Activated CD4-positive, alpha-beta memory T cell treated with anti-CD3 and anti-CD28 coated beads, Interleukin-2, amount 10 ng/mL, durations not matched to agents 7 days and 5 days (primary cell): ENCODE measurements at regions not wholly inside any gene's neighbourhood (a gene's known extent, or its start where the extent isn't known, plus 50 kb on each side); places are given as distances from the start of the nearest gene placed in this dataset.
"Not testable (repeated sequence)": the region's sequence is repeated elsewhere in the genome, so short reads cannot be mapped to it uniquely, and the experiment has no call there.

Experiments used
- CTCF ChIA-PET: fragments of 350-600 bp; sonication (Branson Sonifier 250); formaldehyde crosslinking; loops from one replicate; lab custom pipeline; 2021; ENCODE audit warnings: antibody characterized with exemption, inconsistent platforms; lab: Charles Lee
- POLR2A ChIA-PET: fragments of 350-600 bp; sonication (Branson Sonifier 250); formaldehyde crosslinking; loops from one replicate; lab custom pipeline; 2021; ENCODE audit warnings: antibody characterized with exemption; lab: Charles Lee
- DNase-seq: peaks from one replicate; pipeline ENCODE4 v3.0.0-alpha.2; 2020
- H3K27ac Mint-ChIP-seq: one replicate; pipeline ENCODE4 v1.8.0; 2021; ENCODE audit warnings: mild to moderate bottlenecking, mixed read lengths
- H3K27me3 Mint-ChIP-seq: one replicate; pipeline ENCODE4 v1.8.0; 2021; ENCODE audit warnings: mixed read lengths
- H3K36me3 Mint-ChIP-seq: one replicate; pipeline ENCODE4 v1.8.0; 2021; ENCODE audit warnings: low read depth, mixed read lengths
- H3K4me1 Mint-ChIP-seq: one replicate; pipeline ENCODE4 v1.8.0; 2021; ENCODE audit warnings: mixed read lengths
- H3K4me3 Mint-ChIP-seq: one replicate; pipeline ENCODE4 v1.8.0; 2021; ENCODE audit warnings: mild to moderate bottlenecking, mixed read lengths
- H3K9me3 Mint-ChIP-seq: one replicate; pipeline ENCODE4 v1.8.0; 2021; ENCODE audit warnings: mixed read lengths

DNA sequence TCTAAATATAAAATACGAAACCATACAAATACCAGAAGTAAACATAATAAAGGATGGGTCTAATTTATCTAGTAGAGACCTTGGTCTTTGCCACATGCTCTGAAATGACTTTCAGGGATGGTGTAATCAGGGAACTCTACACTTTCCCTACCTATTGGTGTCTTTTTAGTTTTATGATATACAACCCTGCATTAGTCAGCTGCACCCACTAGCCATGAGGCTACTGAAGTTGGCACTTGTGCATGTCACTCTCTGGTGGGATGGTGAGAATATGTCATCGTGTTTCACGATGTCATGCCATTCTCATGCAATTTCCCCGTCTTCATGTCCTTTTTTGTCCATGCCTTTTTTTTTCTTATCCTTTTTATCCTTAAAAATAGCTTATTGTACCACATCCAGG lies 234.9 kb upstream of the ACTBL2 start:
- Mint-ChIP-seq H3K27ac (no peak overlapping the region), H3K9me3 (no peaks in the 10 kb centered on the region), H3K27me3 (no peaks in the 10 kb centered on the region), H3K36me3 (no peaks in the 10 kb centered on the region), H3K4me3 (no peak overlapping the region), H3K4me1 (no peaks in the 10 kb centered on the region)
- no peak for DNase-seq
- POLR2A ChIA-PET = no interaction called here
- CTCF ChIA-PET = no interaction called here

DNA sequence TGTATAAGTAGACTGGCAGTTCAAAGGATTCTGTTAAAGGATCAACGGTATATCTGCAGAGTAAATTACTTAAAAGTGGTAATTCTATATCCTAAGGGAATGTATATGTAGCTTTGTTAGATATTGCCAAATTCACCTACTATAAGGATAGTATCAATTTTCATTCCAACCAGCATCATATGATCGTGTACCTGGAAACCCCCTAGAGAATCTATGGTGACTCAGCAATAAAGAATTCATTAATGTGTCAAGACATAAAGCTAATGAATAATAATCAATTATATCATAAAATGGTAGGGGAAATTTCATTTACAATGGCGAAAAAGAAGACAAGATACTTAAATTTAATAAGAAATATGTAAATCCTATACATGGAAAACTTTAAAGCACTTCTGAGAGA lies 234.1 kb upstream of the ACTBL2 start:
- no peaks in the 10 kb centered on the region for H3K4me1 Mint-ChIP-seq
- no peak overlapping the region for H3K4me3 Mint-ChIP-seq
- no peaks in the 10 kb centered on the region for H3K36me3 Mint-ChIP-seq
- H3K27me3 Mint-ChIP-seq = no peaks in the 10 kb centered on the region
- CTCF ChIA-PET = no interaction called here
- POLR2A ChIA-PET = no interaction called here
- no peaks in the 10 kb centered on the region for H3K9me3 Mint-ChIP-seq
- H3K27ac Mint-ChIP-seq = no peak overlapping the region
- no peak for DNase-seq

DNA sequence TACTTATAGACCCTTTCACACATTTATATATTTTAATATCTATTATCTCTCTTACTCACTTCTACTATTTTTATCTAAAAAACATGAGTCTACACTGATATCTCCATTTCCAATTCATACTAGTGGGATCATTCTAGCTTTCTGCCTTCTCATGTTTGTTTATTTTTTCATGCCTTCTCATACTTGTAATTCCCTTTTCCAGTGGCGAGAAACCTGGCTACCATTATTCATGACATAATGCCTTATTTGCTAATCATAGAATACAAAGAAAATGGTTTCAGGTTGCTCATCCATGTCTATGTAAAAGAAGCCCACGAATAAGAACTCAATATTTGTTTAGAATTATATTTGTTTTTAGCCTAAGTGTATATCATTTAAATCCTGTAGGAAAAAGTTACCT lies 232.7 kb upstream of the ACTBL2 start:
- H3K36me3 Mint-ChIP-seq = no peaks in the 10 kb centered on the region
- no peak overlapping the region for H3K4me3 Mint-ChIP-seq
- POLR2A ChIA-PET = no interaction called here
- no peak for DNase-seq
- no peaks in the 10 kb centered on the region for H3K4me1 Mint-ChIP-seq
- H3K9me3 Mint-ChIP-seq = no peaks in the 10 kb centered on the region
- CTCF ChIA-PET = no interaction called here
- no peaks in the 10 kb centered on the region for H3K27me3 Mint-ChIP-seq
- H3K27ac Mint-ChIP-seq = no peak overlapping the region

GRCh38 chr5:57713535-57713934 lies 230.9 kb upstream of the ACTBL2 start:
- H3K9me3 Mint-ChIP-seq, POLR2A ChIA-PET, H3K27me3 Mint-ChIP-seq, DNase-seq, H3K4me1 Mint-ChIP-seq, H3K36me3 Mint-ChIP-seq, CTCF ChIA-PET, H3K4me3 Mint-ChIP-seq, H3K27ac Mint-ChIP-seq: not testable (repeated sequence)

DNA sequence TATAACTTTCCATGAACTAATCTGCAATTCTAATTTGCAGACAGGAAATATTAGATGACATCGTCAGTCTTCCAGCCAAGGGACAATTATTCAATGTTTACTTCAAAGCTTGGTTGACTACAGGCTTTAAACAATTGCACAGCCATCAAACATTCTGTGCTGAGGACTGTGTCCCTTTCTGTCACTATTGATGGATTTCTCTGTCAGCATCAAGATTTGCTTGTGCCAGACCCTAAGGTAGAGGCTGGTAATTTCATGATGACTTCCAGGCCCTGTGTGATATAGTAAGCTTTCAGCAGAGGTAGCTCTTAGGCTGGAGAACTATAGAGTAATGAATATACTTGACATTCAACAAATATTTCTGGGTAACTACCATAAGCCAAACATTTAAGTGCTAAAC lies 229.3 kb upstream of the ACTBL2 start:
- Mint-ChIP-seq H3K9me3 (peaks cover 2% of the 10 kb centered on the region), H3K27me3 (no peaks in the 10 kb centered on the region), H3K4me3 (no peak overlapping the region), H3K4me1 (no peaks in the 10 kb centered on the region), H3K27ac (no peak overlapping the region), H3K36me3 (no peaks in the 10 kb centered on the region)
- DNase-seq = no peak
- ChIA-PET CTCF (no interaction called here), POLR2A (no interaction called here)

- DNase-seq = no peak
- peaks cover 2% of the 10 kb centered on the region for H3K9me3 Mint-ChIP-seq
- POLR2A ChIA-PET = no interaction called here
- H3K27ac Mint-ChIP-seq = no peak overlapping the region
- H3K36me3 Mint-ChIP-seq = no peaks in the 10 kb centered on the region
- H3K4me3 Mint-ChIP-seq = no peak overlapping the region
- CTCF ChIA-PET = no interaction called here
- H3K27me3 Mint-ChIP-seq = no peaks in the 10 kb centered on the region
- no peaks in the 10 kb centered on the region for H3K4me1 Mint-ChIP-seq
These were observed 228.9 kb upstream of the ACTBL2 start for GRCh38 chr5:57711471-57711870.

DNA sequence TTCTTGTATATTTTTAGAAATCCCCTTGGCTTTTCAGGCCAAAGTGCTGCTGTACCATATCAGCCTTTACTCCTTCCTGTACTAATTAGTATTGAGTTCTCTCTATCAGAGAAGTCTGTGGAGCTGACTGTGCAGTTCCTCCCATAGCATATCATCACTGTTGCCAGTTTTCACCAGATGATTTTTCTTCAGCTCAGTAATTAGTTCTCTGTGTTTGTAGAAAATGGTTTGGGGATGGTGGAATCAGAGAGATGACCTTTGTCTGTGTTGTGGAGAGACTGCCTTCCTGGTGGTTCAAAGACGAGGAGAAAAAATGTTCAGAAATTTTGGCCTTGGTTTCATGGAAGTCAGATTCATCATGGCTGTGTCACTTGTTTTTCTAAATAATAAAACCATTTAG lies 227.5 kb upstream of the ACTBL2 start:
- no peak for DNase-seq
- Mint-ChIP-seq H3K4me3 (no peak overlapping the region), H3K36me3 (no peaks in the 10 kb centered on the region), H3K27me3 (no peaks in the 10 kb centered on the region), H3K4me1 (no peaks in the 10 kb centered on the region), H3K27ac (no peak overlapping the region), H3K9me3 (peaks cover 2% of the 10 kb centered on the region)
- ChIA-PET CTCF (interaction anchor here (1.1 kb wide), 1 partner anchor 60 kb away, joined by 3 read pairs; no protein-coding TSS in a partner anchor), POLR2A (no interaction called here)

GRCh38 chr5:57705769-57706168 lies 223.2 kb upstream of the ACTBL2 start:
- Mint-ChIP-seq H3K4me1 (no peaks in the 10 kb centered on the region), H3K36me3 (no peaks in the 10 kb centered on the region), H3K27me3 (no peaks in the 10 kb centered on the region), H3K4me3 (no peak overlapping the region), H3K27ac (no peak overlapping the region), H3K9me3 (peaks cover 2% of the 10 kb centered on the region)
- no peak for DNase-seq
- CTCF ChIA-PET = no interaction called here
- POLR2A ChIA-PET = no interaction called here

DNA sequence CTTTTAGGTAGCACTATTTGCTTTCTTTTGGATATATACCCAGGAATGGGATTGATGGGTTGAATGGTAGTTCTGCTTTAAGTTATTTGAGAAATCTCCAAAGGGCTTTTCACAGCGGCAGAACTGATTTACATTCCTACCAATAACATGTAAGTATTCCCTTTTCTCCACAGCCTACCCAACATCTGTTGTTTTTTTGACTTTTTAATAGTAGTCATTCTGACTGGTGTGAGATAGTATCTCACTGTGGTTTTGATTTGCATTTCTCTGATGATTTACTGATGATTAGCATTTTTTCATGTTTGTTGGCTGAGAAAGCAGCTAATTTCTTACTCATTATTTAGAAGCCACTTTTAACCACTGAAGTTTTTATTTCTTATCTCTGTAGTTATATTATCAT lies 221.1 kb upstream of the ACTBL2 start:
- ChIA-PET CTCF (no interaction called here), POLR2A (no interaction called here)
- no peaks in the 10 kb centered on the region for H3K36me3 Mint-ChIP-seq
- no peaks in the 10 kb centered on the region for H3K4me1 Mint-ChIP-seq
- no peaks in the 10 kb centered on the region for H3K9me3 Mint-ChIP-seq
- no peak overlapping the region for H3K4me3 Mint-ChIP-seq
- no peak for DNase-seq
- H3K27ac Mint-ChIP-seq = no peak overlapping the region
- H3K27me3 Mint-ChIP-seq = no peaks in the 10 kb centered on the region

GRCh38 chr5:57700484-57700883 lies 217.9 kb upstream of the ACTBL2 start:
- Mint-ChIP-seq H3K27me3 (no peaks in the 10 kb centered on the region), H3K4me3 (no peak overlapping the region), H3K36me3 (no peaks in the 10 kb centered on the region), H3K27ac (no peak overlapping the region), H3K9me3 (no peaks in the 10 kb centered on the region), H3K4me1 (no peaks in the 10 kb centered on the region)
- POLR2A ChIA-PET = no interaction called here
- no peak for DNase-seq
- CTCF ChIA-PET = no interaction called here

DNA sequence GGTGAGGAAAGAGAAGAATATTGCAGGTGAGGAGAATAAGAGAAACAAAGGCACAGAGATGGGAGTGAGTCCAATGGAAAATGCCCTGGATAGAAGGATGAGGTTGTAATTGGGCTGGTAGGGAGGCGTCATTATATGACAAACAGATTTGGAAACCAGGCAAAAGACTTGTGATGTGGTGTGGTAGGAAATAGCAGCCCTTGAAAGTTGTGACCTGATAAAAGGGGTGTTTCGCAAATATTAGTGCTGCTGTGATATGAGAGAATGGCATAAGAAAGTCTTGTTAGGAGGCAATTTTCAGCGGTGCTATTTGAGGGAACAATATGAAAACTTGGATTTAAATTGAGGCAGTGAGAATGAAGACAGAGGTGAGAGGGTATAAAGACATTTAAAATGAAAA lies 217.5 kb upstream of the ACTBL2 start:
- no peak for DNase-seq
- no peak overlapping the region for H3K4me3 Mint-ChIP-seq
- no peak overlapping the region for H3K27ac Mint-ChIP-seq
- H3K36me3 Mint-ChIP-seq = no peaks in the 10 kb centered on the region
- no peaks in the 10 kb centered on the region for H3K27me3 Mint-ChIP-seq
- CTCF ChIA-PET = no interaction called here
- no peaks in the 10 kb centered on the region for H3K4me1 Mint-ChIP-seq
- POLR2A ChIA-PET = no interaction called here
- no peaks in the 10 kb centered on the region for H3K9me3 Mint-ChIP-seq

DNA sequence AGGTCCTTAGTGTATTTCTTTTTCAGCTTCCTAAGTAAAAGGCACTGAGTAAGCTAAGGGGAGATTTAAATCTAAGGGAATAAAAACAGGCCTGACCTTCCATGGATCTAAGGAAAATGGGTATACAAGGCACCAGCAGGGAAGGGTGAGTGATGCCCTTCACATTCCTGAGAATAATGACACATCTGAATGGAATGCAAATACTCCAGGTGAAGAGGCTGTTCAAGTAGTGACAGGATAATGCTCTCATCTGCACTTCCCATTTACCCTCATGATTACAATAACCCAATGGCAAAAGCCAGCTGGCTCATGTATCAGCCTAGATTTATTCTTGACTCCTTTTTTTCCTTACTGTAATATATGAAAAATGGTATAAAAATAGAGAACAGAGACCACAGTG lies 216.2 kb upstream of the ACTBL2 start:
- Mint-ChIP-seq H3K4me1 (no peaks in the 10 kb centered on the region), H3K36me3 (no peaks in the 10 kb centered on the region), H3K9me3 (no peaks in the 10 kb centered on the region), H3K27ac (no peak overlapping the region), H3K4me3 (no peak overlapping the region), H3K27me3 (no peaks in the 10 kb centered on the region)
- POLR2A ChIA-PET = no interaction called here
- DNase-seq = no peak
- CTCF ChIA-PET = no interaction called here

GRCh38 chr5:57698086-57698485 lies 215.5 kb upstream of the ACTBL2 start:
- POLR2A ChIA-PET = no interaction called here
- CTCF ChIA-PET = no interaction called here
- no peaks in the 10 kb centered on the region for H3K4me1 Mint-ChIP-seq

GRCh38 chr5:57696825-57697570 lies 214.4 kb upstream of the ACTBL2 start:
- Mint-ChIP-seq H3K27me3 (no peaks in the 10 kb centered on the region), H3K27ac (no peak overlapping the region), H3K36me3 (no peaks in the 10 kb centered on the region), H3K4me3 (no peak overlapping the region), H3K4me1 (no peaks in the 10 kb centered on the region), H3K9me3 (no peaks in the 10 kb centered on the region)
- CTCF ChIA-PET = no interaction called here
- no peak for DNase-seq
- POLR2A ChIA-PET = no interaction called here

More at GRCh38 chr5:57698086-57698485, 215.5 kb upstream of the ACTBL2 start:
- no peaks in the 10 kb centered on the region for H3K27me3 Mint-ChIP-seq
- no peaks in the 10 kb centered on the region for H3K36me3 Mint-ChIP-seq
- no peak for DNase-seq
- H3K9me3 Mint-ChIP-seq = no peaks in the 10 kb centered on the region
- no peak overlapping the region for H3K27ac Mint-ChIP-seq
- H3K4me3 Mint-ChIP-seq = no peak overlapping the region
